ENCODE measurements at regions not wholly inside any gene's neighbourhood (a gene's known extent, or its start where the extent isn't known, plus 50 kb on each side); places are given as distances from the start of the nearest gene placed in this dataset.

DNA sequence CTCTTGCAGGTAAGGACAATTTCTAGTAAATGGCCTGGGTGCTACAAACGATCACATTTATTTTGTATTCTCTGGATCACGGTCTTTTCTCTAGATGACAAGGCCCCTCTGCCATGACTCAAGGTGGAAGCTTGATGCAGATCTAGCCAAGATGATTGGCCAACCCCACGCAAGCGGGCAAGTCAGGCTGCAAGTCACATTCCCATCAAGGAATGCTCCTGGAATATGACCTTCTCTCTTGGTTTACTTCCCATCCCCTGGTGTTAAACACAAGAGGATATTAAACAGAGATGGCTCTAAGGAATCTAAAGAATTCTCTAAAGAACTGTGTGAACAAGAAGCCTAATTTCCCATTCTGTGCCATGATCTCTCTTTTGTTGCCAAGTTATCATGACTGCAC is 97.3 kb upstream of the SERPINE2 start:
- TF ChIP-seq, protein P1, sequence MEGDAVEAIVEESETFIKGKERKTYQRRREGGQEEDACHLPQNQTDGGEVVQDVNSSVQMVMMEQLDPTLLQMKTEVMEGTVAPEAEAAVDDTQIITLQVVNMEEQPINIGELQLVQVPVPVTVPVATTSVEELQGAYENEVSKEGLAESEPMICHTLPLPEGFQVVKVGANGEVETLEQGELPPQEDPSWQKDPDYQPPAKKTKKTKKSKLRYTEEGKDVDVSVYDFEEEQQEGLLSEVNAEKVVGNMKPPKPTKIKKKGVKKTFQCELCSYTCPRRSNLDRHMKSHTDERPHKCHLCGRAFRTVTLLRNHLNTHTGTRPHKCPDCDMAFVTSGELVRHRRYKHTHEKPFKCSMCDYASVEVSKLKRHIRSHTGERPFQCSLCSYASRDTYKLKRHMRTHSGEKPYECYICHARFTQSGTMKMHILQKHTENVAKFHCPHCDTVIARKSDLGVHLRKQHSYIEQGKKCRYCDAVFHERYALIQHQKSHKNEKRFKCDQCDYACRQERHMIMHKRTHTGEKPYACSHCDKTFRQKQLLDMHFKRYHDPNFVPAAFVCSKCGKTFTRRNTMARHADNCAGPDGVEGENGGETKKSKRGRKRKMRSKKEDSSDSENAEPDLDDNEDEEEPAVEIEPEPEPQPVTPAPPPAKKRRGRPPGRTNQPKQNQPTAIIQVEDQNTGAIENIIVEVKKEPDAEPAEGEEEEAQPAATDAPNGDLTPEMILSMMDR (conservative IDR thresholded peaks at IDR 0.05; ENCODE audit: low read length), result no peak
- TF ChIP-seq EZH2phosphoT487 (IDR thresholded peaks at IDR 0.05; ENCODE audit: borderline replicate concordance, low read depth, low read length), result no peak

Measured in OCI-LY7 (cell line).